HG02885 (cell line): ENCODE measurements at regions not wholly inside any gene's neighbourhood (a gene's known extent, or its start where the extent isn't known, plus 50 kb on each side); places are given as distances from the start of the nearest gene placed in this dataset.
"Not testable (repeated sequence)": the region's sequence is repeated elsewhere in the genome, so short reads cannot be mapped to it uniquely, and the experiment has no call there.

Experiments
- ATAC-seq: cut with Tn5 transposase; IDR thresholded peaks from one replicate; pipeline ENCODE4 v1.9.1; 2021; ENCODE audit warnings: mild to moderate bottlenecking; ENCODE audit not compliant: unreplicated experiment, poor library complexity

GRCh38 chr4:102397056-102397455, 51.8 kb upstream of the SLC39A8 start:
- ATAC-seq, result not testable (repeated sequence)

GRCh38 chr4:102399021-102399420, 53.7 kb upstream of the SLC39A8 start:
- no peak for ATAC-seq

GRCh38 chr4:102400898-102401297, 55.6 kb upstream of the SLC39A8 start:
- ATAC-seq, result no peak

GRCh38 chr4:102402223-102402622, 56.9 kb upstream of the SLC39A8 start:
- ATAC-seq, result no peak

- no peak for ATAC-seq
These were observed 57.8 kb upstream of the SLC39A8 start for GRCh38 chr4:102403116-102403515.

GRCh38 chr4:102404431-102404969, 59.2 kb upstream of the SLC39A8 start:
- no peak for ATAC-seq

GRCh38 chr4:102405821-102406401, 60.6 kb upstream of the SLC39A8 start:
- no peak for ATAC-seq

GRCh38 chr4:102410884-102411283, 65.6 kb upstream of the SLC39A8 start:
- ATAC-seq, result not testable (repeated sequence)

- ATAC-seq, result no peak
These were observed 66.1 kb upstream of the SLC39A8 start for GRCh38 chr4:102411408-102411807.

- ATAC-seq, result no peak
These were observed 71.5 kb upstream of the SLC39A8 start for GRCh38 chr4:102416765-102417164.

- no peak for ATAC-seq
These were observed 75.5 kb upstream of the SLC39A8 start for GRCh38 chr4:102420563-102421398.

- no peak for ATAC-seq
These were observed 77.6 kb upstream of the SLC39A8 start for GRCh38 chr4:102422843-102423242.

- no peak for ATAC-seq
These were observed 77.8 kb upstream of the NFKB1 start for GRCh38 chr4:102423375-102423774.

GRCh38 chr4:102427371-102427998, 73.7 kb upstream of the NFKB1 start:
- no peak for ATAC-seq

- no peak for ATAC-seq
These were observed 73.0 kb upstream of the NFKB1 start for GRCh38 chr4:102428122-102428521.

GRCh38 chr4:102429553-102429952, 71.6 kb upstream of the NFKB1 start:
- no peak for ATAC-seq

- ATAC-seq, result no peak
These were observed 70.7 kb upstream of the NFKB1 start for GRCh38 chr4:102430461-102430910.

GRCh38 chr4:102431608-102431961, 69.6 kb upstream of the NFKB1 start:
- ATAC-seq, result no peak

GRCh38 chr4:102437111-102437510, 64.0 kb upstream of the NFKB1 start:
- no peak for ATAC-seq

GRCh38 chr4:102438396-102439235, 62.5 kb upstream of the NFKB1 start:
- no peak for ATAC-seq
